ENCODE measurements at regions not wholly inside any gene's neighbourhood (a gene's known extent, or its start where the extent isn't known, plus 50 kb on each side); places are given as distances from the start of the nearest gene placed in this dataset.

DNA sequence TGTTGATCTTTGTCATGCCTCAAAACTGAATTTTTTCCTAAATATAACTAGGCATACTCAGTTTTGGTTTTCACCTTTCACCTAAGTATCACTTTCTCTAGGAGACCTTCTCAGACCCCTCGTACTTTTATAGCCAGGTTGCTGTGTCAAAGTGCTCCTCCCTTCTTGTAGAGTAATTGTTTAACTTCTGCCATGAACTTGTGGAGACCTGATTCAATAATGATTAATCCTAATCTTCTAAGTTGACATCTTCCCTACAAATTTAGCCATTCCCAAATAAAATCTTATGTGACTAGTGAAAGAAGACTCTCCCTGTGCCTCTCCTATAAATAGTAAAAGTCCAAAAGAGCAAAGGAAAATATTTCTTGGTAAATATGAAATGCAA is 159.8 kb downstream of the SPATA31D1 start:
- no peaks in the 10 kb centered on the region for H3K36me3 ChIP-seq (ENCODE audit: control insufficient read depth in 3 of 3, insufficient read depth in 3 of 3, low read length in 3 of 3)
- no peak overlapping the region for H3K4me3 ChIP-seq (ENCODE audit: low read length in 3 of 3)
- H3K27ac ChIP-seq (ENCODE audit: low read depth, low read length), result no peak overlapping the region
- no peaks in the 10 kb centered on the region for H3K27me3 ChIP-seq (ENCODE audit: control insufficient read depth in 3 of 3, insufficient read depth in 3 of 3, low read length in 3 of 3)
- H3K9ac ChIP-seq (ENCODE audit: low read depth in 1 of 3, low read length in 3 of 3), result no peak overlapping the region
- no peaks in the 10 kb centered on the region for H3K4me1 ChIP-seq (ENCODE audit: control insufficient read depth in 3 of 3, insufficient read depth in 3 of 3, low read length in 3 of 3)
- H3K9me3 ChIP-seq (ENCODE audit: control insufficient read depth in 3 of 3, low read length in 3 of 3), result no peaks in the 10 kb centered on the region

DNA sequence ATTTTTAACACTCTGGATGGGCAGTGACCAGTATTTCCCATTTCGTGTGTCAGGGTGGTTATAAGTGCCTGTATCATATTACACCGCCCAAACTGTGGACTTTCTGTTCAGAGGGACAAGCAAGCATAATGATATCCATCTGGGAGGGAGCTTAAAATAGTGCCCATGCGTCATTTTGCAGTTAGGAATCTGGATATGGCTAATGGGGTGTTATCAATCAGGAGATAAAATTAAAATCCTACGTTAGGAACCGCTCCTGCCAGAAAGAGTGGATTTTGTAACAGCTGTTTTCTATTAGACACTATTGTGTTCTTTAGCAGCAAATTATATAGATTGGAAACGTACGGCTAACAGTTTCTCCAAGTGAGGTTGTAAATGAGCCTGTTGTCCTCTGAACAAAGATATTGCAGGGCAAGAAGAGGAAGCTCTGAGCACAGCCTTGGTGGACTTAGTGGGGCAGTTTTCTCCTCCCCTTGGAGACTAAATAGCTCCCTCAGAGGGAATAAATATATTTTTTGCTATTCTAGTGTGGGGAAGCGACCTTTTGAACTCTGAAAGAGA is 160.4 kb downstream of the SPATA31D1 start:
- Histone ChIP-seq H3K27ac (ENCODE audit: low read depth, low read length) (no peak overlapping the region), H3K36me3 (ENCODE audit: control insufficient read depth in 3 of 3, insufficient read depth in 3 of 3, low read length in 3 of 3) (no peaks in the 10 kb centered on the region), H3K4me3 (ENCODE audit: low read length in 3 of 3) (no peak overlapping the region), H3K9me3 (ENCODE audit: control insufficient read depth in 3 of 3, low read length in 3 of 3) (no peaks in the 10 kb centered on the region), H3K27me3 (ENCODE audit: control insufficient read depth in 3 of 3, insufficient read depth in 3 of 3, low read length in 3 of 3) (no peaks in the 10 kb centered on the region), H3K4me1 (ENCODE audit: control insufficient read depth in 3 of 3, insufficient read depth in 3 of 3, low read length in 3 of 3) (no peaks in the 10 kb centered on the region), H3K9ac (ENCODE audit: low read depth in 1 of 3, low read length in 3 of 3) (no peak overlapping the region)

DNA sequence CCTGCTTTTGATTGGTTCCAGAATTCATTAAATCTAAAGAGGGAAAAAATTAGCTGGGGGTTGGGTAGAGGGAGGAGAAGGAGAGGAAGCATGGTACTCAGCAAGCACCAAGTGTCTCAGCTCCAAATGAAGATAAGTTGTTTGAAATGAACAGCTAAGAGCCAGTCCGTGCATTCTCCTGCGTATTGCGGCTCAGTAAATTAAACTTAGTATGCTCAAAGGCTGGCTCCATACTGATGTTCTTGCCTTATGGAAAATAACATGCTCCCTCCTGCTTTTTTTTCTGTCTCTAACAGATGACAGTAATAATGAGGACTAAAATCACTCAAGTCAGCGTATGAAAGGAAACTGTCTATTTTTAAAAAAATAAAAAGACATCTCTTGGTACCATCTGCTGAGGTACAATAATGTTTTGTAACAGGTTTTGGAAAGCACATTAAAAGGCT is 161.0 kb downstream of the SPATA31D1 start:
- Histone ChIP-seq H3K9ac (ENCODE audit: low read depth in 1 of 3, low read length in 3 of 3) (no peak overlapping the region), H3K27me3 (ENCODE audit: control insufficient read depth in 3 of 3, insufficient read depth in 3 of 3, low read length in 3 of 3) (no peaks in the 10 kb centered on the region), H3K4me1 (ENCODE audit: control insufficient read depth in 3 of 3, insufficient read depth in 3 of 3, low read length in 3 of 3) (no peaks in the 10 kb centered on the region), H3K36me3 (ENCODE audit: control insufficient read depth in 3 of 3, insufficient read depth in 3 of 3, low read length in 3 of 3) (no peaks in the 10 kb centered on the region), H3K27ac (ENCODE audit: low read depth, low read length) (no peak overlapping the region), H3K9me3 (ENCODE audit: control insufficient read depth in 3 of 3, low read length in 3 of 3) (no peaks in the 10 kb centered on the region), H3K4me3 (ENCODE audit: low read length in 3 of 3) (no peak overlapping the region)

DNA sequence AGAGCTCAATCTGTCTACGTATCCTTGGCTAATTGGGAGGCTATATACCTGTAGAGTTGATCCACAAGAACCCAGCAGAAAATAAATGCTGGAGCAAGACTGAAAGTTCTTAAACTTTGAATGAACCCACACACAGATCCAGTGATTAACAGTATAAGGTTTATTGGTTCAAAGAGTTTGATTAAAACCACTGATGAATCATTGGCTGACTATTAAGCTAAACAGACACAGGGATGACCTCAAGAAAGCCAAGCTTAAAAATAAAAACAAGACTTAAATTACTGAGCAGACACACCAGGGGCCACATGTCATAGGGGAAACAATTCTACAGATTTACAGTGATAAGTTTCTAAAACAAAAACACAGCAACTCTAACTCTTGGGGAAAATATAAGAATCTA is 163.6 kb downstream of the SPATA31D1 start:
- Histone ChIP-seq H3K27ac (ENCODE audit: low read depth, low read length) (no peak overlapping the region), H3K36me3 (ENCODE audit: control insufficient read depth in 3 of 3, insufficient read depth in 3 of 3, low read length in 3 of 3) (no peaks in the 10 kb centered on the region), H3K4me1 (ENCODE audit: control insufficient read depth in 3 of 3, insufficient read depth in 3 of 3, low read length in 3 of 3) (no peaks in the 10 kb centered on the region), H3K4me3 (ENCODE audit: low read length in 3 of 3) (no peak overlapping the region), H3K9me3 (ENCODE audit: control insufficient read depth in 3 of 3, low read length in 3 of 3) (no peaks in the 10 kb centered on the region), H3K27me3 (ENCODE audit: control insufficient read depth in 3 of 3, insufficient read depth in 3 of 3, low read length in 3 of 3) (no peaks in the 10 kb centered on the region), H3K9ac (ENCODE audit: low read depth in 1 of 3, low read length in 3 of 3) (no peak overlapping the region)

DNA sequence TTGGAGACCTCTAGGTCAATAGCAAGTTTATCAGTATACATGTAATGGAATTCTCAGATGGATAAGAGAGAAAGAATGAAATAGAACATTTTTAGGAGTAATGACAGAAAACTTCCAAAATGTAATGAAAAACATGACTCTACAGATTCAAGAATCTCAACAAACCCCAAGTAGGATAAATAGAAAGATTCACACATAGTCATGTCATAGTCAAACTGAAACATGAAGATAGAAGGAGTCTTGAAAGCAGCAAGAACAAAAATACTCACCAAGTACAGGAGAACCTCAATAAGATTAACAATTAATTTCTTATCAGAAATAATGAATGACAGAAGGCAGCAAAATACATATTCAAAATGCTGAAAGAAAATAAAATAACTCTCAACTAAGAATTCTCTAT is 164.5 kb downstream of the SPATA31D1 start:
- no peaks in the 10 kb centered on the region for H3K36me3 ChIP-seq (ENCODE audit: control insufficient read depth in 3 of 3, insufficient read depth in 3 of 3, low read length in 3 of 3)
- no peaks in the 10 kb centered on the region for H3K9me3 ChIP-seq (ENCODE audit: control insufficient read depth in 3 of 3, low read length in 3 of 3)
- no peak overlapping the region for H3K4me3 ChIP-seq (ENCODE audit: low read length in 3 of 3)
- no peak overlapping the region for H3K9ac ChIP-seq (ENCODE audit: low read depth in 1 of 3, low read length in 3 of 3)
- H3K4me1 ChIP-seq (ENCODE audit: control insufficient read depth in 3 of 3, insufficient read depth in 3 of 3, low read length in 3 of 3), result no peaks in the 10 kb centered on the region
- no peak overlapping the region for H3K27ac ChIP-seq (ENCODE audit: low read depth, low read length)
- H3K27me3 ChIP-seq (ENCODE audit: control insufficient read depth in 3 of 3, insufficient read depth in 3 of 3, low read length in 3 of 3), result no peaks in the 10 kb centered on the region

DNA sequence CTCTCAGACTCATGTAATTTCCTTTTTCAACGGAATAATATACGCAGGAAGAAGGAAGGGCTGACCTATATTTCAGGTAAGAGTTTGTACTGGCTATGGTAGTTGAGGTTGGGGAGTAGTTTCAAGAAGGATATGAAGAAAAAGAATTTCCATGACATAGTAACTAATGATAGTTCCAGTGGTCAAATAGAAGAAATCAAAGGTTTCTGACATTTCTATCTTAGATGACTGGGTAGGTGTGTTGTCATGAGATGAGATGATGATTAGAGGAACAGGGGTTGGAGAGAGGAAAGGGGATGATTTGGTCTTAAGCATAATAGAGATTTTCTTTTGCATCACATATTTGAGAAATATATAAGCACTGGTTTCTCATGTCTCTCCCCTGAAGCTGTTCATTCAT is 166.0 kb downstream of the SPATA31D1 start:
- Histone ChIP-seq H3K27me3 (ENCODE audit: control insufficient read depth in 3 of 3, insufficient read depth in 3 of 3, low read length in 3 of 3) (no peaks in the 10 kb centered on the region), H3K36me3 (ENCODE audit: control insufficient read depth in 3 of 3, insufficient read depth in 3 of 3, low read length in 3 of 3) (no peaks in the 10 kb centered on the region), H3K4me1 (ENCODE audit: control insufficient read depth in 3 of 3, insufficient read depth in 3 of 3, low read length in 3 of 3) (no peaks in the 10 kb centered on the region), H3K9me3 (ENCODE audit: control insufficient read depth in 3 of 3, low read length in 3 of 3) (no peaks in the 10 kb centered on the region), H3K9ac (ENCODE audit: low read depth in 1 of 3, low read length in 3 of 3) (no peak overlapping the region), H3K4me3 (ENCODE audit: low read length in 3 of 3) (no peak overlapping the region), H3K27ac (ENCODE audit: low read depth, low read length) (no peak overlapping the region)

DNA sequence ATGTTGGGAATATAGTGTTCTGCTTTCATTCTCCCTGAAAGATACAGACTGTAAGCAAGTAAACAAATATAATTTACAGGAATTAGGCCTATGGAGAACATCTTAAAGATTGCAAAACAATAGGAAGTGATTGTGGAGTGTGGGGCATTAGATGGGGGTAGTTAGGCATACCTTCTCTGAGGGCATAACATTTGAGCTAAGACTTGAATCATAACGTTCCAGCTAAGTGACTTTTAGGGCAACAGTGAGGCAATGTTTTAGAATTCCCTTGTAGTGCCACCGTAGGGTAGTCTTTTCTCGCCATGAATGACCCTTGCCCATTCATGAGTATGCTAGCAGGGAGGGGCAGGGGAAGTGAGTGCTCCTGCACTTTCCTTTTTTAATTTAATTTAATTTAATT is 173.3 kb downstream of the SPATA31D1 start:
- H3K9me3 ChIP-seq (ENCODE audit: control insufficient read depth in 3 of 3, low read length in 3 of 3), result no peaks in the 10 kb centered on the region
- H3K36me3 ChIP-seq (ENCODE audit: control insufficient read depth in 3 of 3, insufficient read depth in 3 of 3, low read length in 3 of 3), result no peaks in the 10 kb centered on the region

DNA sequence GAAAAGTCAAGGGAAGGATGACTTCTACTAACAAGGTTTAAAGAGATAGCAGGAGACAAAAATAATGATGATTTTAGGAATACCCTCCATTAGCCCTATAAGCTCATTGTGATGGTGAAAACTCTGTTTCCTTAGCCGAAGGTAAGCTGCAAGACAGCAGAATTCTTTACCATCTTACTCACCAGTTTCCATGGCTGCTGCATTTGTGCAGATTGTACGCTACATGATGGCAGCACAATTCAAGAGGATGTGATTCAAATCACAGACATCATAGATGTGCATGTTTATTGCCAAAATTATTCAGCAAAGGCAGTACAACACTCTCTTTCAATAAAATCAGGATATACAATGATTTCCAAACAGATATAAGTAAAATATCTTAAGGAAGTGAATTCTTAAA is 175.6 kb downstream of the SPATA31D1 start:
- Histone ChIP-seq H3K4me3 (ENCODE audit: low read length in 3 of 3) (no peak overlapping the region), H3K9me3 (ENCODE audit: control insufficient read depth in 3 of 3, low read length in 3 of 3) (no peaks in the 10 kb centered on the region), H3K27me3 (ENCODE audit: control insufficient read depth in 3 of 3, insufficient read depth in 3 of 3, low read length in 3 of 3) (no peaks in the 10 kb centered on the region)

More for the DNA sequence above, 173.3 kb downstream of the SPATA31D1 start:
- Histone ChIP-seq H3K4me3 (ENCODE audit: low read length in 3 of 3) (no peak overlapping the region), H3K9ac (ENCODE audit: low read depth in 1 of 3, low read length in 3 of 3) (no peak overlapping the region), H3K27ac (ENCODE audit: low read depth, low read length) (no peak overlapping the region), H3K4me1 (ENCODE audit: control insufficient read depth in 3 of 3, insufficient read depth in 3 of 3, low read length in 3 of 3) (no peaks in the 10 kb centered on the region), H3K27me3 (ENCODE audit: control insufficient read depth in 3 of 3, insufficient read depth in 3 of 3, low read length in 3 of 3) (no peaks in the 10 kb centered on the region)

DNA sequence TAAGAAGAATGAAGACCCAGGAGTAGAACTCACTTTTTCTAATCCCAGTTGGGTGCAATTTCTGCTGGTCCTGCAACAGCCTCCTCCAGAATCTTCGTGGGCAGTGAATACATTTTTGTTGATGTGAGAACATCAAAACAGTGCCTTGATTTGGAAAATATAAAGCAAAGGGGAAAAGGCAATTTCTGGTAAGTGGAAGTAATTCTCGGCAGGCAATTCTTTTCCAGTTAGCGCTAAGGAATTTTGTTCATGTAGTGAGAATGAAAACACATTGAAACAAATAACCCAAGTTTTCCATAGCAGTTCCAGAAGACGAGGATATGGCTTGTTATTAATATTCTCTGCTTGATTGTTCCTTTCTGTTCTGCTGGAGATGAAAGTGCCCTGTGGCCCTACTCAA is 178.7 kb downstream of the SPATA31D1 start:
- H3K9ac ChIP-seq (ENCODE audit: low read depth in 1 of 3, low read length in 3 of 3), result no peak overlapping the region

More for the DNA sequence above, 175.6 kb downstream of the SPATA31D1 start:
- H3K27ac ChIP-seq (ENCODE audit: low read depth, low read length), result no peak overlapping the region
- H3K4me1 ChIP-seq (ENCODE audit: control insufficient read depth in 3 of 3, insufficient read depth in 3 of 3, low read length in 3 of 3), result no peaks in the 10 kb centered on the region
- H3K36me3 ChIP-seq (ENCODE audit: control insufficient read depth in 3 of 3, insufficient read depth in 3 of 3, low read length in 3 of 3), result no peaks in the 10 kb centered on the region
- H3K9ac ChIP-seq (ENCODE audit: low read depth in 1 of 3, low read length in 3 of 3), result no peak overlapping the region

DNA sequence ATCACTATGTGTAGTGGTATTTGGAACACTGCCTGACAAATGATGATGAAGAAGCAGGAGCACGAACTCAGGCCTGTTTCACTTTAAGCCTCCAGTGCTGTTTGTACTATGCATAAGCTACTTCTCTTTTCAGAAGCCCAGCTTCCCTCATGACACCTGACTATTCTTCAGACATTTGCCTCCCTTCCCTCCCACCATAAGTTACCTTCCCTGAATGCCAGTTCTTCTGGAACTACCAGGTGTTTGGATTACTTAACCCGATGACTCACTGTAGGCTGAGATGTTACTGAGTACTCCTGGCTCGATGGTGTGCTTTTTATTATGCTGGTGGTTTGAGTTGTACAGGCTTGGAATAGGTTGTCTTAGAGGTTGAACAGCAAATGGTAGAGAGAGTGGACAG is 180.0 kb downstream of the SPATA31D1 start:
- Histone ChIP-seq H3K9ac (ENCODE audit: low read depth in 1 of 3, low read length in 3 of 3) (no peak overlapping the region), H3K27me3 (ENCODE audit: control insufficient read depth in 3 of 3, insufficient read depth in 3 of 3, low read length in 3 of 3) (no peaks in the 10 kb centered on the region), H3K27ac (ENCODE audit: low read depth, low read length) (no peak overlapping the region), H3K4me3 (ENCODE audit: low read length in 3 of 3) (no peak overlapping the region), H3K4me1 (ENCODE audit: control insufficient read depth in 3 of 3, insufficient read depth in 3 of 3, low read length in 3 of 3) (no peaks in the 10 kb centered on the region), H3K36me3 (ENCODE audit: control insufficient read depth in 3 of 3, insufficient read depth in 3 of 3, low read length in 3 of 3) (no peaks in the 10 kb centered on the region), H3K9me3 (ENCODE audit: control insufficient read depth in 3 of 3, low read length in 3 of 3) (no peaks in the 10 kb centered on the region)

More for the DNA sequence above, 178.7 kb downstream of the SPATA31D1 start:
- no peaks in the 10 kb centered on the region for H3K27me3 ChIP-seq (ENCODE audit: control insufficient read depth in 3 of 3, insufficient read depth in 3 of 3, low read length in 3 of 3)
- no peak overlapping the region for H3K4me3 ChIP-seq (ENCODE audit: low read length in 3 of 3)
- no peaks in the 10 kb centered on the region for H3K36me3 ChIP-seq (ENCODE audit: control insufficient read depth in 3 of 3, insufficient read depth in 3 of 3, low read length in 3 of 3)
- no peak overlapping the region for H3K27ac ChIP-seq (ENCODE audit: low read depth, low read length)
- no peaks in the 10 kb centered on the region for H3K4me1 ChIP-seq (ENCODE audit: control insufficient read depth in 3 of 3, insufficient read depth in 3 of 3, low read length in 3 of 3)
- no peaks in the 10 kb centered on the region for H3K9me3 ChIP-seq (ENCODE audit: control insufficient read depth in 3 of 3, low read length in 3 of 3)

DNA sequence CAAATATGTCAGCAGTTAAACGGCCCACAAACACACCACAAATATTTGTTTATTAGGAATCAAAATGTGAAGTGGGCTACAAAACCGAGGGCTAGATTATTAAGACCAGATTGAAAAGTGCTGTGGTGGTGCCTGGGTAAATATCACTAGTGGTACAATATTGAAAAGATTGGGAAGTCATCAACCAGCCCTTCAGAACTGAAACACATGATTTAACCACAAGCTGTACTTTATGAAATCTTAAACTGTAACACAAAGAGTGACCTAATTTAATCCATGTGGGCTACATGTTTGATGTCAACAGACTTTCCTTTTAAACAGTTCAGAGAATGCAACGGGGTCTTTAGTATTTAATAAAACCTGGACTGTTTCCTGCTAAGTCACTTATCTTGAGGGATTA is 182.3 kb downstream of the SPATA31D1 start:
- Histone ChIP-seq H3K4me3 (ENCODE audit: low read length in 3 of 3) (no peak overlapping the region), H3K9ac (ENCODE audit: low read depth in 1 of 3, low read length in 3 of 3) (no peak overlapping the region), H3K36me3 (ENCODE audit: control insufficient read depth in 3 of 3, insufficient read depth in 3 of 3, low read length in 3 of 3) (no peaks in the 10 kb centered on the region), H3K27me3 (ENCODE audit: control insufficient read depth in 3 of 3, insufficient read depth in 3 of 3, low read length in 3 of 3) (no peaks in the 10 kb centered on the region), H3K4me1 (ENCODE audit: control insufficient read depth in 3 of 3, insufficient read depth in 3 of 3, low read length in 3 of 3) (no peaks in the 10 kb centered on the region), H3K27ac (ENCODE audit: low read depth, low read length) (no peak overlapping the region), H3K9me3 (ENCODE audit: control insufficient read depth in 3 of 3, low read length in 3 of 3) (no peaks in the 10 kb centered on the region)

Measured in skeletal muscle tissue (tissue), 3 donors.